OCI-LY1 (cell line): ENCODE measurements at regions not wholly inside any gene's neighbourhood (a gene's known extent, or its start where the extent isn't known, plus 50 kb on each side); places are given as distances from the start of the nearest gene placed in this dataset.

ENCODE experiments used
- H2AFZ ChIP-seq: fragments of 200-600 bp; sonication (generic), shearing (Covaris generic); 2 replicates; pipeline ENCODE4 v1.6.0; 2014; ENCODE audit warnings: antibody characterized with exemption, mild to moderate bottlenecking, low read length
- H3F3A ChIP-seq: fragments of 200-600 bp; sonication (generic), shearing (Covaris generic); 2 replicates; pipeline ENCODE4 v1.6.0; 2014; ENCODE audit warnings: mild to moderate bottlenecking, antibody characterized with exemption, low read length, moderate library complexity; ENCODE audit not compliant: insufficient read depth
- H3K27ac ChIP-seq: fragments of 200-600 bp; sonication (generic); 2 replicates; pipeline ENCODE4 v1.5.1; 2014; ENCODE audit warnings: low read length, mixed run types, mild to moderate bottlenecking, low read depth; ENCODE audit not compliant: poor library complexity, severe bottlenecking
- H3K27me3 ChIP-seq: fragments of 200-600 bp; sonication (generic); 2 replicates; pipeline ENCODE4 v1.6.0; 2014; ENCODE audit warnings: antibody characterized with exemption, mild to moderate bottlenecking, low read length, moderate library complexity; ENCODE audit not compliant: insufficient read depth
- H3K36me3 ChIP-seq: fragments of 200-600 bp; sonication (generic); 2 replicates; pipeline ENCODE4 v1.6.1; 2014; ENCODE audit warnings: mild to moderate bottlenecking, antibody characterized with exemption, low read length, moderate library complexity, mixed read lengths; ENCODE audit not compliant: insufficient read depth
- H3K4me1 ChIP-seq: fragments of 200-600 bp; sonication (generic); 2 replicates; pipeline ENCODE4 v1.5.1; 2014; ENCODE audit warnings: mild to moderate bottlenecking, low read length, moderate library complexity; ENCODE audit not compliant: insufficient read depth, severe bottlenecking
- H3K4me2 ChIP-seq: fragments of 200-600 bp; sonication (generic), shearing (Covaris generic); 2 replicates; pipeline ENCODE4 v1.6.1; 2014; ENCODE audit warnings: low read length
- H3K4me3 ChIP-seq: fragments of 200-600 bp; sonication (generic); 2 replicates; pipeline ENCODE4 v1.5.1; 2014; ENCODE audit warnings: low read length, low read depth, mild to moderate bottlenecking, mixed read lengths; ENCODE audit not compliant: poor library complexity, severe bottlenecking
- H3K79me2 ChIP-seq: fragments of 200-600 bp; shearing (Covaris generic); 2 replicates; pipeline ENCODE4 v1.6.1; 2016; ENCODE audit warnings: mixed run types, low read length, mixed read lengths; ENCODE audit not compliant: insufficient read depth
- H3K9ac ChIP-seq: fragments of 200-600 bp; sonication (generic), shearing (Covaris generic); 2 replicates; pipeline ENCODE4 v1.6.1; 2014; ENCODE audit warnings: mild to moderate bottlenecking, low read length, mixed read lengths
- H3K9me2 ChIP-seq: fragments of 200-600 bp; sonication (generic), shearing (Covaris generic); 2 replicates; pipeline ENCODE4 v1.6.1; 2014; ENCODE audit warnings: low read depth, mild to moderate bottlenecking, low read length, mixed read lengths
- H3K9me3 ChIP-seq: fragments of 200-600 bp; shearing (Covaris generic); 2 replicates; pipeline ENCODE4 v1.6.1; 2014; ENCODE audit warnings: low read length, mixed read lengths
- H4K20me1 ChIP-seq: fragments of 200-600 bp; sonication (generic), shearing (Covaris generic); 2 replicates; pipeline ENCODE4 v1.6.0; 2016; ENCODE audit warnings: mild to moderate bottlenecking, low read length; ENCODE audit not compliant: insufficient read depth
- CTCF ChIP-seq: fragments of 200-600 bp; sonication (generic), shearing (Covaris generic); IDR thresholded peaks from 2 replicates; pipeline ENCODE4 v1.5.1; 2017; ENCODE audit warnings: mild to moderate bottlenecking, antibody characterized with exemption, low read length, moderate library complexity, mixed read lengths
- EZH2 ChIP-seq: fragments of 200-600 bp; sonication (generic), shearing (Covaris generic); IDR thresholded peaks from 2 replicates; pipeline ENCODE4 v1.8.0; 2017; ENCODE audit warnings: borderline replicate concordance, mixed run types, mild to moderate bottlenecking, antibody characterized with exemption, low read length, moderate library complexity, mixed read lengths

GRCh38 chr16:61214780-61215179 lies 821.5 kb downstream of the CDH8 start:
- Histone ChIP-seq H3K4me3 (no peak overlapping the region), H3K9ac (no peak overlapping the region), H2AFZ (no peak overlapping the region), H3K4me1 (no peaks in the 10 kb centered on the region), H3K79me2 (no peaks in the 10 kb centered on the region), H3K27ac (no peak overlapping the region), H4K20me1 (no peaks in the 10 kb centered on the region), H3K9me3 (no peaks in the 10 kb centered on the region), H3K27me3 (no peaks in the 10 kb centered on the region), H3K4me2 (no peak overlapping the region), H3K9me2 (no peaks in the 10 kb centered on the region), H3K36me3 (no peaks in the 10 kb centered on the region), H3F3A (no peaks in the 10 kb centered on the region)
- no peak for TF ChIP-seq CTCF
- no peak for TF ChIP-seq EZH2

GRCh38 chr16:61210076-61210475 lies 826.2 kb downstream of the CDH8 start:
- no peak overlapping the region for H3K9ac ChIP-seq
- H3K79me2 ChIP-seq: no peaks in the 10 kb centered on the region
- no peak overlapping the region for H3K4me2 ChIP-seq
- H3K27me3 ChIP-seq: no peaks in the 10 kb centered on the region
- no peak overlapping the region for H2AFZ ChIP-seq
- no peaks in the 10 kb centered on the region for H4K20me1 ChIP-seq
- no peaks in the 10 kb centered on the region for H3K36me3 ChIP-seq
- no peaks in the 10 kb centered on the region for H3K9me2 ChIP-seq
- H3K9me3 ChIP-seq: no peaks in the 10 kb centered on the region
- no peak overlapping the region for H3K27ac ChIP-seq
- H3K4me1 ChIP-seq: no peaks in the 10 kb centered on the region
- no peaks in the 10 kb centered on the region for H3F3A ChIP-seq
- no peak for TF ChIP-seq EZH2
- TF ChIP-seq CTCF: no peak
- no peak overlapping the region for H3K4me3 ChIP-seq

GRCh38 chr16:61195006-61195405 lies 841.2 kb downstream of the CDH8 start:
- no peaks in the 10 kb centered on the region for H3K27me3 ChIP-seq
- H3K9me3 ChIP-seq: no peaks in the 10 kb centered on the region
- no peaks in the 10 kb centered on the region for H3K36me3 ChIP-seq
- no peaks in the 10 kb centered on the region for H4K20me1 ChIP-seq
- H3K4me3 ChIP-seq: no peak overlapping the region
- no peak for TF ChIP-seq EZH2
- TF ChIP-seq CTCF: no peak
- H3K9me2 ChIP-seq: no peaks in the 10 kb centered on the region
- H3K79me2 ChIP-seq: no peaks in the 10 kb centered on the region
- no peak overlapping the region for H3K4me2 ChIP-seq
- no peak overlapping the region for H3K27ac ChIP-seq
- H3F3A ChIP-seq: no peaks in the 10 kb centered on the region
- H2AFZ ChIP-seq: no peak overlapping the region
- H3K4me1 ChIP-seq: no peaks in the 10 kb centered on the region
- no peak overlapping the region for H3K9ac ChIP-seq
